ENCODE measurements at regions not wholly inside any gene's neighbourhood (a gene's known extent, or its start where the extent isn't known, plus 50 kb on each side); places are given as distances from the start of the nearest gene placed in this dataset.

DNA sequence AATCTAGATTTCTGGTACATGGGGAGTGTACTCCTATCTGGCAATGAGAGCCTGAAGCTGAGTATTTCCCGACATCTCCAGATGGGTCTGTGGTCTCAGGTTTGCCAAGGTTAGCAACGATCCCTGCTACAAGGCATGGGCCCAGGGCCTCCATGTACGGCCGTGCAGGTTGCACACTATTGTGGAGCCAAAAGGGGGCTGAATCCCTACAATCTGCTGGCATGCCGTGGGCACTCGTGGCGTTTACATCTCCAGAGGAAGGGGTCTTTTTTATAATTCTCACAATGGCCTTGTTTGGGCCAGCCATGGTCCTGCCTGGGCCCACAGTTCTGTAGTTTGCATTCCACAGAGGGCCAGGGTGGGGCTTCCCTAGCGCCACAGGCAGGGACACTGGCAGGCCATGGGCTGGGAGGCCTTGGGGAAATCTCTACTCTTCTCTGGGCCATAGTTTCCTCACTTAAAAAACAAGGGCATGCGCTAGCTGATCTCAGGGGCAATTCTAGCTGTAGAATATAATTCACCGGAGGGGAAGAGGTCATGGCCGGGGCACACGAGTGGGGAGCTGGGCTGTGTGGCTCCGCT is 68.9 kb upstream of the TLE3 start:
- Histone ChIP-seq H3K9ac (ENCODE audit: low read length) (no peak overlapping the region), H3K27ac (ENCODE audit: low read length) (no peak overlapping the region), H4K20me1 (ENCODE audit: insufficient read depth) (no peaks in the 10 kb centered on the region)

DNA sequence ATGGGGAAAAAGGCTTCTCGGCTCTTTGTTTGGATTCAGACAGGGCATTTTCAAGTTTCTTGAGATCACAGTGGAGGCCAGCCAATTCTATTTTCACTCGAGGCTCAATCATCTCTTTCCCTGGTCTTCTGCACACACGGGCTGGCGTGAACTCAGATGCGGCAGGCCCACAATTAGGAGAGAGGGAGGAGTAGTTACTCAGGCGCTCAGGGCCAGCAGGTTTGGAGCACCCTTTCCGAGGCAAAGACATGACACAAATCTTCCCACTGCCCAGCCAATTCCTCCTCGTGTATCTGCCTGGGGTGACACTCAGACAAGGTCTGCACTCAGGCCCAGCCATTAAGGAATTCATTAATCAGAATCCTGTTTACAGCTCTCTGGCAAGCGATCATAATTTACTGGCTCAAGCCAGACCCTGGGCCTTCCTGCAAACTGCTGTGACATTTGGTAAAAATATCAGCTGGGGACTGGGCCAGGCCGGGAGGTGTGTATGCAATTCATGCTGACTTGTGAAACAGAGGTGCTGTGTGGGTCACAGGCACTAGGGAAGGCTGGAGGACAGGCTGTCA is 68.1 kb upstream of the TLE3 start:
- H3K9me3 ChIP-seq (ENCODE audit: low read length): no peaks in the 10 kb centered on the region
- TF ChIP-seq MXI1 (conservative IDR thresholded peaks at IDR 0.05; ENCODE audit: poor library complexity, severe bottlenecking) (no peak), SMC3 (conservative IDR thresholded peaks at IDR 0.05; ENCODE audit: poor library complexity) (no peak)
- TF ChIP-seq, protein P1, sequence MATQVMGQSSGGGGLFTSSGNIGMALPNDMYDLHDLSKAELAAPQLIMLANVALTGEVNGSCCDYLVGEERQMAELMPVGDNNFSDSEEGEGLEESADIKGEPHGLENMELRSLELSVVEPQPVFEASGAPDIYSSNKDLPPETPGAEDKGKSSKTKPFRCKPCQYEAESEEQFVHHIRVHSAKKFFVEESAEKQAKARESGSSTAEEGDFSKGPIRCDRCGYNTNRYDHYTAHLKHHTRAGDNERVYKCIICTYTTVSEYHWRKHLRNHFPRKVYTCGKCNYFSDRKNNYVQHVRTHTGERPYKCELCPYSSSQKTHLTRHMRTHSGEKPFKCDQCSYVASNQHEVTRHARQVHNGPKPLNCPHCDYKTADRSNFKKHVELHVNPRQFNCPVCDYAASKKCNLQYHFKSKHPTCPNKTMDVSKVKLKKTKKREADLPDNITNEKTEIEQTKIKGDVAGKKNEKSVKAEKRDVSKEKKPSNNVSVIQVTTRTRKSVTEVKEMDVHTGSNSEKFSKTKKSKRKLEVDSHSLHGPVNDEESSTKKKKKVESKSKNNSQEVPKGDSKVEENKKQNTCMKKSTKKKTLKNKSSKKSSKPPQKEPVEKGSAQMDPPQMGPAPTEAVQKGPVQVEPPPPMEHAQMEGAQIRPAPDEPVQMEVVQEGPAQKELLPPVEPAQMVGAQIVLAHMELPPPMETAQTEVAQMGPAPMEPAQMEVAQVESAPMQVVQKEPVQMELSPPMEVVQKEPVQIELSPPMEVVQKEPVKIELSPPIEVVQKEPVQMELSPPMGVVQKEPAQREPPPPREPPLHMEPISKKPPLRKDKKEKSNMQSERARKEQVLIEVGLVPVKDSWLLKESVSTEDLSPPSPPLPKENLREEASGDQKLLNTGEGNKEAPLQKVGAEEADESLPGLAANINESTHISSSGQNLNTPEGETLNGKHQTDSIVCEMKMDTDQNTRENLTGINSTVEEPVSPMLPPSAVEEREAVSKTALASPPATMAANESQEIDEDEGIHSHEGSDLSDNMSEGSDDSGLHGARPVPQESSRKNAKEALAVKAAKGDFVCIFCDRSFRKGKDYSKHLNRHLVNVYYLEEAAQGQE (IDR thresholded peaks at IDR 0.05; ENCODE audit: borderline replicate concordance): no peak
- TF ChIP-seq, protein P2, sequence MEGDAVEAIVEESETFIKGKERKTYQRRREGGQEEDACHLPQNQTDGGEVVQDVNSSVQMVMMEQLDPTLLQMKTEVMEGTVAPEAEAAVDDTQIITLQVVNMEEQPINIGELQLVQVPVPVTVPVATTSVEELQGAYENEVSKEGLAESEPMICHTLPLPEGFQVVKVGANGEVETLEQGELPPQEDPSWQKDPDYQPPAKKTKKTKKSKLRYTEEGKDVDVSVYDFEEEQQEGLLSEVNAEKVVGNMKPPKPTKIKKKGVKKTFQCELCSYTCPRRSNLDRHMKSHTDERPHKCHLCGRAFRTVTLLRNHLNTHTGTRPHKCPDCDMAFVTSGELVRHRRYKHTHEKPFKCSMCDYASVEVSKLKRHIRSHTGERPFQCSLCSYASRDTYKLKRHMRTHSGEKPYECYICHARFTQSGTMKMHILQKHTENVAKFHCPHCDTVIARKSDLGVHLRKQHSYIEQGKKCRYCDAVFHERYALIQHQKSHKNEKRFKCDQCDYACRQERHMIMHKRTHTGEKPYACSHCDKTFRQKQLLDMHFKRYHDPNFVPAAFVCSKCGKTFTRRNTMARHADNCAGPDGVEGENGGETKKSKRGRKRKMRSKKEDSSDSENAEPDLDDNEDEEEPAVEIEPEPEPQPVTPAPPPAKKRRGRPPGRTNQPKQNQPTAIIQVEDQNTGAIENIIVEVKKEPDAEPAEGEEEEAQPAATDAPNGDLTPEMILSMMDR (IDR thresholded peaks at IDR 0.05; ENCODE audit: poor library complexity, severe bottlenecking): no peak
- no peak overlapping the region for H3K4me3 ChIP-seq (ENCODE audit: low read length)
- no peak overlapping the region for H3K4me2 ChIP-seq (ENCODE audit: low read length)
- no peaks in the 10 kb centered on the region for H3K79me2 ChIP-seq (replicated peaks; ENCODE audit: insufficient read depth, low read length)
- H3K27ac ChIP-seq (ENCODE audit: low read length): no peak overlapping the region
- no peak overlapping the region for H3K9ac ChIP-seq (ENCODE audit: low read length)
- H2AFZ ChIP-seq (ENCODE audit: low read depth, low read length): no peak overlapping the region
- no peaks in the 10 kb centered on the region for H3K27me3 ChIP-seq (ENCODE audit: insufficient read depth, low read depth, low read length)
- H3K36me3 ChIP-seq (ENCODE audit: insufficient read depth, low read length): no peaks in the 10 kb centered on the region
- no peaks in the 10 kb centered on the region for H3K9me2 ChIP-seq (ENCODE audit: insufficient read depth, low read length)
- H3F3A ChIP-seq (ENCODE audit: insufficient read depth, low read length, poor library complexity, severe bottlenecking): no peaks in the 10 kb centered on the region
- H4K20me1 ChIP-seq (ENCODE audit: insufficient read depth): no peaks in the 10 kb centered on the region

More for the DNA sequence above, 68.9 kb upstream of the TLE3 start:
- Histone ChIP-seq H3K36me3 (ENCODE audit: insufficient read depth, low read length) (no peaks in the 10 kb centered on the region), H3K4me2 (ENCODE audit: low read length) (no peak overlapping the region), H2AFZ (ENCODE audit: low read depth, low read length) (no peak overlapping the region), H3K27me3 (ENCODE audit: insufficient read depth, low read depth, low read length) (no peaks in the 10 kb centered on the region), H3K9me2 (ENCODE audit: insufficient read depth, low read length) (no peaks in the 10 kb centered on the region), H3K9me3 (ENCODE audit: low read length) (no peaks in the 10 kb centered on the region), H3F3A (ENCODE audit: insufficient read depth, low read length, poor library complexity, severe bottlenecking) (no peaks in the 10 kb centered on the region), H3K4me3 (ENCODE audit: low read length) (no peak overlapping the region), H3K79me2 (replicated peaks; ENCODE audit: insufficient read depth, low read length) (no peaks in the 10 kb centered on the region)
- TF ChIP-seq, protein P1 (IDR thresholded peaks at IDR 0.05; ENCODE audit: borderline replicate concordance): no peak
- no peak for TF ChIP-seq MXI1 (conservative IDR thresholded peaks at IDR 0.05; ENCODE audit: poor library complexity, severe bottlenecking)
- no peak for TF ChIP-seq EP300 (conservative IDR thresholded peaks at IDR 0.05; ENCODE audit: poor library complexity, severe bottlenecking)
- no peak for TF ChIP-seq TAF1 (IDR thresholded peaks at IDR 0.05; ENCODE audit: low read depth)
- TF ChIP-seq RAD21 (conservative IDR thresholded peaks at IDR 0.05): no peak
- TF ChIP-seq SMC3 (conservative IDR thresholded peaks at IDR 0.05; ENCODE audit: poor library complexity): no peak
- TF ChIP-seq, protein P2 (IDR thresholded peaks at IDR 0.05; ENCODE audit: poor library complexity, severe bottlenecking): no peak
- TF ChIP-seq POLR2AphosphoS5 (IDR thresholded peaks at IDR 0.05): no peak
- no peak for TF ChIP-seq EZH2 (IDR thresholded peaks at IDR 0.05; ENCODE audit: borderline replicate concordance, insufficient read depth, low read length, poor library complexity, severe bottlenecking)

Data from neural cell (in vitro differentiated cells).